ENCODE measurements at regions not wholly inside any gene's neighbourhood (a gene's known extent, or its start where the extent isn't known, plus 50 kb on each side); places are given as distances from the start of the nearest gene placed in this dataset.

DNA sequence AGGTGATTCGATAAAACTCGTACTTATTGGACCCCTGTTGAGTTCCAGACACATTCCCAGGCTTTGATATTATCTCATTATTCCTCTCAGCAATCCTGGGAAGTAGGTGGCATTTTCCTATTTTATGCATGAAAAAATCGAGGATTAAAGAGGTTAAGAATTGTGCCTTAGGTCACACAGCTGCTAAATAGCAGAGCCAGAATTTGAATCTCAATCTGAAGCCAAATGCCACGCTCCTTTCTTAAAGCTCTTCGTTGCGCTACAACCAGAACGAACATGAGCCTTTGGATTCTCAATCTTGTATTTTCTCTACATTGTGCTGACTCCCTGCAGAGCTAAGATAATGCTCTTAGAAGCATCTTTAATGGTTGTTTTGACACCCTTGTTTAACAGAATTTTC is 527.8 kb upstream of the TLE4 start:
- TF ChIP-seq, protein P1, sequence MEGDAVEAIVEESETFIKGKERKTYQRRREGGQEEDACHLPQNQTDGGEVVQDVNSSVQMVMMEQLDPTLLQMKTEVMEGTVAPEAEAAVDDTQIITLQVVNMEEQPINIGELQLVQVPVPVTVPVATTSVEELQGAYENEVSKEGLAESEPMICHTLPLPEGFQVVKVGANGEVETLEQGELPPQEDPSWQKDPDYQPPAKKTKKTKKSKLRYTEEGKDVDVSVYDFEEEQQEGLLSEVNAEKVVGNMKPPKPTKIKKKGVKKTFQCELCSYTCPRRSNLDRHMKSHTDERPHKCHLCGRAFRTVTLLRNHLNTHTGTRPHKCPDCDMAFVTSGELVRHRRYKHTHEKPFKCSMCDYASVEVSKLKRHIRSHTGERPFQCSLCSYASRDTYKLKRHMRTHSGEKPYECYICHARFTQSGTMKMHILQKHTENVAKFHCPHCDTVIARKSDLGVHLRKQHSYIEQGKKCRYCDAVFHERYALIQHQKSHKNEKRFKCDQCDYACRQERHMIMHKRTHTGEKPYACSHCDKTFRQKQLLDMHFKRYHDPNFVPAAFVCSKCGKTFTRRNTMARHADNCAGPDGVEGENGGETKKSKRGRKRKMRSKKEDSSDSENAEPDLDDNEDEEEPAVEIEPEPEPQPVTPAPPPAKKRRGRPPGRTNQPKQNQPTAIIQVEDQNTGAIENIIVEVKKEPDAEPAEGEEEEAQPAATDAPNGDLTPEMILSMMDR (IDR thresholded peaks at IDR 0.05; ENCODE audit: insufficient read depth, low read length, poor library complexity, severe bottlenecking): no peak
- TF ChIP-seq EZH2phosphoT487 (conservative IDR thresholded peaks at IDR 0.05; ENCODE audit: low read length): no peak
- Histone ChIP-seq H3K27ac (ENCODE audit: low read depth, low read length) (no peak overlapping the region), H2AFZ (ENCODE audit: low read depth, low read length, severe bottlenecking) (no peak overlapping the region), H4K20me1 (ENCODE audit: low read depth, low read length) (no peaks in the 10 kb centered on the region), H3K79me2 (ENCODE audit: insufficient read depth, low read length) (no peaks in the 10 kb centered on the region), H3K4me3 (ENCODE audit: insufficient read depth, low read length, poor library complexity, severe bottlenecking) (no peak overlapping the region), H3F3A (ENCODE audit: insufficient read depth) (no peaks in the 10 kb centered on the region), H3K9me2 (replicated peaks; ENCODE audit: insufficient read depth, low read length) (no peaks in the 10 kb centered on the region), H3K9ac (ENCODE audit: low read length) (no peak overlapping the region), H3K36me3 (ENCODE audit: low read length) (no peaks in the 10 kb centered on the region), H3K9me3 (ENCODE audit: insufficient read depth, low read length) (no peaks in the 10 kb centered on the region), H3K4me2 (ENCODE audit: low read depth, low read length, poor library complexity, severe bottlenecking) (no peak overlapping the region), H3K27me3 (ENCODE audit: low read length) (no peaks in the 10 kb centered on the region)

DNA sequence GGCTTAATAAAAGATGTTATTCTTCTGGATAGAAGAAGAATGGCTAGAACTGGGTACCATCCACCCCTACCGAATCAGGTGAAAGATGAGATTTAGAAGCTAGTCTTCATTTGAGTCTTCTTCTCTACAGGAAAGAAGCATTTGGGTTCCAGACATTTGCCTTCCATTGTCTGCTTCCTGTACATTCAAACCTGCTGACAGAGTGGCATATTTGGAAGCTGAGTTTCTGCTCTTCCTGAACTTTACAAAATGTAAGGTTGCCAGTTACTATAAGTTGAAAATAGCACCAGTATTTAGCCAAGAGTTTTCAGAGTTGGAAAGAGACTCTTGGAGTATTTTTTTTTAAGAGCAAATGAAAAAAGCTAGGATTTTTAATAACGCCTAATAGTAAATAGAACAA is 525.4 kb upstream of the TLE4 start:
- no peak overlapping the region for H3K9ac ChIP-seq (ENCODE audit: low read length)
- no peak overlapping the region for H3K4me3 ChIP-seq (ENCODE audit: insufficient read depth, low read length, poor library complexity, severe bottlenecking)
- no peaks in the 10 kb centered on the region for H3K36me3 ChIP-seq (ENCODE audit: low read length)
- H3K9me3 ChIP-seq (ENCODE audit: insufficient read depth, low read length): no peaks in the 10 kb centered on the region
- no peaks in the 10 kb centered on the region for H3F3A ChIP-seq (ENCODE audit: insufficient read depth)
- no peaks in the 10 kb centered on the region for H3K79me2 ChIP-seq (ENCODE audit: insufficient read depth, low read length)
- no peak overlapping the region for H2AFZ ChIP-seq (ENCODE audit: low read depth, low read length, severe bottlenecking)
- no peaks in the 10 kb centered on the region for H3K27me3 ChIP-seq (ENCODE audit: low read length)
- no peaks in the 10 kb centered on the region for H3K9me2 ChIP-seq (replicated peaks; ENCODE audit: insufficient read depth, low read length)
- no peak overlapping the region for H3K4me2 ChIP-seq (ENCODE audit: low read depth, low read length, poor library complexity, severe bottlenecking)
- TF ChIP-seq, protein P1 (IDR thresholded peaks at IDR 0.05; ENCODE audit: insufficient read depth, low read length, poor library complexity, severe bottlenecking): no peak
- no peak for TF ChIP-seq EZH2phosphoT487 (conservative IDR thresholded peaks at IDR 0.05; ENCODE audit: low read length)
- H4K20me1 ChIP-seq (ENCODE audit: low read depth, low read length): no peaks in the 10 kb centered on the region
- no peak overlapping the region for H3K27ac ChIP-seq (ENCODE audit: low read depth, low read length)

DNA sequence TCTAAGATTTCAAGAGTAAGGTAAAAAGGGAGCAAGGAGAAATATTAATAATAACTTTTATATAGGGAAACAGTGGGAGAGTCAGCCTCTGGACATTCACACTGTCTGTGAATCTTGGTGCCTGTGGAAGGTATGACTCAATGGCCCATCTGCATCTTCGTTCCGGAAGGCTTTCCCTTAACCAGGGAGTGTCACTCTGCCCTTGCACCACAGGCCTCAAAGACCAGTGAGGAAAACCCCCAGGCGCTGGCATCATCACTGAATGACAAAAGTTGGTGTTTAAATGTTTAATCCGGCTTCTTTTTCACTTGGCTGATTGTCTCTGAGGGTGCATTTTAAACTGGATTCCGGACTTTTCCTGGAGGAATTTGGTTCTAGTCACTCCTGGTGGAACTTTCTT is 522.4 kb upstream of the TLE4 start:
- Histone ChIP-seq H2AFZ (ENCODE audit: low read depth, low read length, severe bottlenecking) (no peak overlapping the region), H3K36me3 (ENCODE audit: low read length) (no peaks in the 10 kb centered on the region), H3K4me2 (ENCODE audit: low read depth, low read length, poor library complexity, severe bottlenecking) (no peak overlapping the region), H3K9me3 (ENCODE audit: insufficient read depth, low read length) (no peaks in the 10 kb centered on the region), H3K9ac (ENCODE audit: low read length) (no peak overlapping the region), H3K27ac (ENCODE audit: low read depth, low read length) (no peak overlapping the region), H3F3A (ENCODE audit: insufficient read depth) (no peaks in the 10 kb centered on the region), H3K79me2 (ENCODE audit: insufficient read depth, low read length) (no peaks in the 10 kb centered on the region), H3K4me3 (ENCODE audit: insufficient read depth, low read length, poor library complexity, severe bottlenecking) (no peak overlapping the region), H4K20me1 (ENCODE audit: low read depth, low read length) (no peaks in the 10 kb centered on the region), H3K9me2 (replicated peaks; ENCODE audit: insufficient read depth, low read length) (no peaks in the 10 kb centered on the region), H3K27me3 (ENCODE audit: low read length) (no peaks in the 10 kb centered on the region)
- TF ChIP-seq, protein P1 (IDR thresholded peaks at IDR 0.05; ENCODE audit: insufficient read depth, low read length, poor library complexity, severe bottlenecking): no peak
- no peak for TF ChIP-seq EZH2phosphoT487 (conservative IDR thresholded peaks at IDR 0.05; ENCODE audit: low read length)

DNA sequence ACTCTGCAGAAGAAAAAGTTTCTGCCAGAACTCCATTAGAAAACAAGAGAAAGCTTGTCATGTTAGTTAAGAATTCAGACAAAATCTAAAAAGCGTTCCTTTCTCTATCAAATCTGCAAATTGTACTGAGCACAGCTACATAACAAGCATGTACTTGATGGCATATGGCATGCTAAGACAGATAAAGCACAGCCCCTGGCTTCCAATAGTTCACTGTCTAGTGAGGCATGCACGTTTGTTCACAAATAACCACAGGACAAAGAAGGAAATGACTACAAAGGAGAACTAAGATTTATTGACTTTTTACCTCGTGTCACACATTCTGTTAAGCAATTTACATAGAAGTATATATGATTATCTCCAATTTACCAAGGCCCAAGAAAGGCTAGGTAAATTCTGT is 518.2 kb upstream of the TLE4 start:
- no peaks in the 10 kb centered on the region for H3K9me2 ChIP-seq (replicated peaks; ENCODE audit: insufficient read depth, low read length)
- H3K9me3 ChIP-seq (ENCODE audit: insufficient read depth, low read length): no peaks in the 10 kb centered on the region
- no peaks in the 10 kb centered on the region for H3K79me2 ChIP-seq (ENCODE audit: insufficient read depth, low read length)
- H4K20me1 ChIP-seq (ENCODE audit: low read depth, low read length): no peaks in the 10 kb centered on the region
- no peak overlapping the region for H3K4me3 ChIP-seq (ENCODE audit: insufficient read depth, low read length, poor library complexity, severe bottlenecking)
- no peaks in the 10 kb centered on the region for H3K27me3 ChIP-seq (ENCODE audit: low read length)
- H3K36me3 ChIP-seq (ENCODE audit: low read length): no peaks in the 10 kb centered on the region
- no peak overlapping the region for H2AFZ ChIP-seq (ENCODE audit: low read depth, low read length, severe bottlenecking)
- no peaks in the 10 kb centered on the region for H3F3A ChIP-seq (ENCODE audit: insufficient read depth)
- TF ChIP-seq, protein P1 (IDR thresholded peaks at IDR 0.05; ENCODE audit: insufficient read depth, low read length, poor library complexity, severe bottlenecking): no peak
- TF ChIP-seq EZH2phosphoT487 (conservative IDR thresholded peaks at IDR 0.05; ENCODE audit: low read length): no peak
- H3K4me2 ChIP-seq (ENCODE audit: low read depth, low read length, poor library complexity, severe bottlenecking): no peak overlapping the region
- H3K9ac ChIP-seq (ENCODE audit: low read length): no peak overlapping the region
- H3K27ac ChIP-seq (ENCODE audit: low read depth, low read length): no peak overlapping the region
